GM12873 (cell line): ENCODE measurements at regions not wholly inside any gene's neighbourhood (a gene's known extent, or its start where the extent isn't known, plus 50 kb on each side); places are given as distances from the start of the nearest gene placed in this dataset.

ENCODE experiments used
- TF ChIP-seq, protein P1 (sequence below): IDR thresholded peaks from 2 replicates; pipeline ENCODE4 v1.5.1; 2012; ENCODE audit warnings: low read depth, mild to moderate bottlenecking, moderate library complexity, low read length, control low read depth; ENCODE audit not compliant: insufficient read depth; ENCODE audit errors: missing control alignments

GRCh38 chr5:61617995-61618525 is 286.0 kb downstream of the ZSWIM6 start:
- TF ChIP-seq, protein P1, sequence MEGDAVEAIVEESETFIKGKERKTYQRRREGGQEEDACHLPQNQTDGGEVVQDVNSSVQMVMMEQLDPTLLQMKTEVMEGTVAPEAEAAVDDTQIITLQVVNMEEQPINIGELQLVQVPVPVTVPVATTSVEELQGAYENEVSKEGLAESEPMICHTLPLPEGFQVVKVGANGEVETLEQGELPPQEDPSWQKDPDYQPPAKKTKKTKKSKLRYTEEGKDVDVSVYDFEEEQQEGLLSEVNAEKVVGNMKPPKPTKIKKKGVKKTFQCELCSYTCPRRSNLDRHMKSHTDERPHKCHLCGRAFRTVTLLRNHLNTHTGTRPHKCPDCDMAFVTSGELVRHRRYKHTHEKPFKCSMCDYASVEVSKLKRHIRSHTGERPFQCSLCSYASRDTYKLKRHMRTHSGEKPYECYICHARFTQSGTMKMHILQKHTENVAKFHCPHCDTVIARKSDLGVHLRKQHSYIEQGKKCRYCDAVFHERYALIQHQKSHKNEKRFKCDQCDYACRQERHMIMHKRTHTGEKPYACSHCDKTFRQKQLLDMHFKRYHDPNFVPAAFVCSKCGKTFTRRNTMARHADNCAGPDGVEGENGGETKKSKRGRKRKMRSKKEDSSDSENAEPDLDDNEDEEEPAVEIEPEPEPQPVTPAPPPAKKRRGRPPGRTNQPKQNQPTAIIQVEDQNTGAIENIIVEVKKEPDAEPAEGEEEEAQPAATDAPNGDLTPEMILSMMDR, result no peak

DNA sequence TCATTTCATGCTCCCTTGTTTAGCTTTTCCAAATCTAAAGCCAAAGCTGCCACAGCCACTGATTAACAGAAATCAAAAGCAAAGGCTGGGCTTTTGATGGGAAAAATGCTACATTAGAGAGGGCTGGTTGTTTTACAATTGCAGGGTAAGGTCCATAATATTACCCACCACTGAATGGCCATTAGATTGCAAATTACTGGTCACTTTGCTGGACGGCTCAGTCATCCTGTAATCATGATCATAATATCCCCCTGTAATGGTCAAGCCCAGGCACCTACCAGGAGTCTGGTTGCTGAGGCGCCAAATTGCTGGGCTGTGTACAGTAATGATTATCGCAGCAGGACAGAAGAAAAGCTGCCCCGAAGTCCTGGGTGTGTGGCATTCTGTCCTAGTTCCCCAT is 286.5 kb downstream of the ZSWIM6 start:
- TF ChIP-seq, protein P1, result no peak

GRCh38 chr5:61619289-61619688 is 287.2 kb downstream of the ZSWIM6 start:
- TF ChIP-seq, protein P1, result no peak

DNA sequence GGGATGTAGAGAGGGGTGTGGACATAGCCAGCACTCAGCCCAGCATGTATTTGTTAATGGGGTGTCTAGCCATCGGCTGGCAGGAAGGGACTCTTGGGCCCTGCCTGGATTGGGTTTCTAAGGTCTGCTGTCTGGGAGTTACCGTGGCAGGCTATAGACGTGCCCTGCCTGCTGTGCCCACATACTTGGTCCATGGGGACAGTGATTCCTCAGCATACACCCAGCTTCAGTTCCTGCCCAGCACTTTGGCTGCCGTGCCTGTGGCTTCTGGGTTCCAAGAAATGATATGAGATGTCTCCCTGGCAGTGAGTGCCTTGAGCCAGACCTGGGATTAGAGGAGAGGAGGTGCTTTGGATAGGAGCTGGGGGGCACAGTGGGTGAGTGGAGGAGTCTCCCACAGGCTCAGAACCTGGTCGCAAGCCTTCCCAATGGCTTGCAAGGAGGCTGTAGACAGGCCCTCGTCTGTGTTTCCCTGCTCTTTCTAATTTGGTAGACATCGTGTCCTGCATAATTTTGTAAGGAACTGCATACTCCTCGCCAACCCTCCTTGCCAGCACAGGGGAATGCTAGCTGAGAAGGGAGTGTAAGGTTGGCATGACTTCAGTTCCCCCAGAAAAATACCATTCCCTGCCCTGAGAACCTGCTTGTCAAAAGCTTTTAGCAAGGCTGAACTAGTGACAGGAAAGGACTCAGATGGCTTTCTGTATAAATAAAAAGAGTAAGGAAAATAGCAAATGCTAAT is 287.9 kb downstream of the ZSWIM6 start:
- TF ChIP-seq, protein P1, result no peak

DNA sequence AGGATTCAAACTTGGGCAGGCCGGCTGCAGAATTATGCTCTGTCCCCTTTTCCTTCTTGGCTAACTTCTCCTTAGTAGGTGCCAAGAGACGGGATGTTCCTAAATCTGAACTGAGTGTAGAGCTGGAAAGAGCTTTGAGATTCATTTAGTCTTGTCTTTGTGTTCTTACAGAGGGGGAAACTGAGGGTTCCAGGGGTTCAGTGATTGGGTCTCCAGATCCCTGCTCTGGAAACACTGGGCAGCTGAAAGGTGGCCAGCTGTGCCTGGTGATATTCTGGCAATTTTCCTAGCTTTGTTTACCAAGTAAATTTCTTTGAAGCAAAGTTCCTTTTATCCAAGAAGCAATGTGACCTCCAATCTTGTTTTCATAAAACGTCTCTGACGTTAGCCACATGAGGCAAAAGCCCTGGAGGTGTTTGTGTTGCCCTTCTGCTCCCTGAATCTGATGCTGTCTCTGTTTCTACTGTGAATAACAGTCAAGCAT is 288.7 kb downstream of the ZSWIM6 start:
- TF ChIP-seq, protein P1, result no peak

DNA sequence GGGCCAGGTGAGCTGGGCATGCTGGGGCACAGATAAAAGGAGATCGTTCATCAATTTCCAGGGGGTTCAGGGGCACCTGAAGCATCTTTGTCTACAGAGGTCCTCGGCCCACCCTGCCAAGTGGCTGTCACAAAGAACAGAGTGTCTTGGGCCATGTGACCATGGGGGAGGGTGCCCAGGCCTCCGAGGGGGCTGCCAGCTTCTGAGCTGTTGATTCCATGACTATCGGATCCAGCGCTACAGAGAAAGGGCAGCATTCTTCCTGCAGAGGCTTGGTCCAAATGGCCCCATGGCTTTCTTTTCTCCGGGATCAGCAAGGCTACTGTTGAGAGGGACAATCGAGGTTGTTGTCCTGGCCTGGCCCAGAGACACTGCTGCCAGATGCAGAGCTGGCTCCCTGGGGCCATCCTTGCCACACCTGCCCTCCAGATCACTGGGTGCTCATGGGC is 289.2 kb downstream of the ZSWIM6 start:
- TF ChIP-seq, protein P1, result no peak

- TF ChIP-seq, protein P1, result no peak
These were observed 290.1 kb downstream of the ZSWIM6 start for GRCh38 chr5:61622156-61622555.
